Activated CD8-positive, alpha-beta T cell treated with anti-CD3 and anti-CD28 coated beads for 36 hours (primary cell): ENCODE measurements at regions not wholly inside any gene's neighbourhood (a gene's known extent, or its start where the extent isn't known, plus 50 kb on each side); places are given as distances from the start of the nearest gene placed in this dataset.
"Not testable (repeated sequence)": the region's sequence is repeated elsewhere in the genome, so short reads cannot be mapped to it uniquely, and the experiment has no call there.

Source experiments
- ATAC-seq: fragments of 200-7000 bp; cut with Tn5 transposase; one replicate; pipeline ENCODE4 v1.10.0; 2021; ENCODE audit warnings: mild to moderate bottlenecking, moderate library complexity
- CTCF ChIA-PET: fragments of 350-600 bp; sonication (Branson Sonifier 250); formaldehyde crosslinking; loops from one replicate; lab custom pipeline; 2021; ENCODE audit warnings: antibody characterized with exemption; lab: Charles Lee
- POLR2A ChIA-PET: fragments of 350-600 bp; sonication (Branson Sonifier 250); formaldehyde crosslinking; loops from one replicate; lab custom pipeline; 2021; ENCODE audit warnings: antibody characterized with exemption; lab: Charles Lee
- DNase-seq: peaks from one replicate; pipeline ENCODE4 v3.0.0-alpha.2; 2020
- H3K27ac Mint-ChIP-seq: one replicate; pipeline ENCODE4 v1.8.0; 2021; ENCODE audit warnings: mild to moderate bottlenecking, mixed read lengths
- H3K27me3 Mint-ChIP-seq: one replicate; pipeline ENCODE4 v1.8.0; 2021; ENCODE audit warnings: mixed read lengths
- H3K36me3 Mint-ChIP-seq: one replicate; pipeline ENCODE4 v1.8.0; 2021; ENCODE audit warnings: low read depth, mixed read lengths
- H3K4me1 Mint-ChIP-seq: one replicate; pipeline ENCODE4 v1.8.0; 2021; ENCODE audit warnings: low read depth, mixed read lengths
- H3K4me3 Mint-ChIP-seq: one replicate; pipeline ENCODE4 v1.8.0; 2021; ENCODE audit warnings: mild to moderate bottlenecking, moderate library complexity, mixed read lengths
- H3K9me3 Mint-ChIP-seq: one replicate; pipeline ENCODE4 v1.8.0; 2021; ENCODE audit warnings: mixed read lengths
- intact Hi-C: fragments of 100-400 bp; cut with micrococcal nuclease; formaldehyde crosslinking; loops from one replicate; pipeline ENCODE4 v1.10.0; 2022
- TF ChIP-seq, protein P1 (sequence below): fragments of 200-600 bp; IDR thresholded peaks from one replicate; pipeline ENCODE4 v1.8.0; 2022; ENCODE audit warnings: antibody characterized with exemption, mild to moderate bottlenecking

DNA sequence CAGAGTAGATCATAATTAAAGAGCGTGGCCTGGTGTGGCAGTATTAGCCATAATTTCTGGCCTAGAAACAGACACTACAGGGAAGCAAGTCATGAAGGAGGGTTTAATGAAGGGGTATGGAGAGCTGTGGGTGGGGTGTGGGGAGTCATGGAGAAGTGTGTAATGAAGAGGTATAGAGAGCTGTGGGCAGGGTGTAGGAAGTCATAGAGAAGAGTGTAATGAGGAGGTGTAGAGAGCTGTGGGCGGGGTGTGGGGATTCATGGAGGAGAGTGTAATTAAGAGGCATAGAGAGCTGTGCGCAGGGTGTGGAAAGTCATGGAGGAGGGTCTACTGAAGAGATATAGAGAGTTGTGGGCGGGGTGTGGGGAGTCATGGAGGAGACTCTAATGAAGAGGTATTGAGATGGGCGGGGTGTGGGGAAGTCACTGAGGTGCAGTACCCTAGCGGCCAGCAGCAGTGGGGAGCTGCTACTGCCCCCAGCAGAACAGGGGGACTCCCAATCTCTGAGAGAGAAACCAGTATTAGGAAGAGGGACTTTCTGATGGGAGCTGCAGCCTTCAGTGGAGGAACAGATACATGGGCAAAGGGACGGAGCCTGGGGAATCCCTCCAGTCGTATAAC, 145.4 kb upstream of the FOXA2 start:
- TF ChIP-seq, protein P1, sequence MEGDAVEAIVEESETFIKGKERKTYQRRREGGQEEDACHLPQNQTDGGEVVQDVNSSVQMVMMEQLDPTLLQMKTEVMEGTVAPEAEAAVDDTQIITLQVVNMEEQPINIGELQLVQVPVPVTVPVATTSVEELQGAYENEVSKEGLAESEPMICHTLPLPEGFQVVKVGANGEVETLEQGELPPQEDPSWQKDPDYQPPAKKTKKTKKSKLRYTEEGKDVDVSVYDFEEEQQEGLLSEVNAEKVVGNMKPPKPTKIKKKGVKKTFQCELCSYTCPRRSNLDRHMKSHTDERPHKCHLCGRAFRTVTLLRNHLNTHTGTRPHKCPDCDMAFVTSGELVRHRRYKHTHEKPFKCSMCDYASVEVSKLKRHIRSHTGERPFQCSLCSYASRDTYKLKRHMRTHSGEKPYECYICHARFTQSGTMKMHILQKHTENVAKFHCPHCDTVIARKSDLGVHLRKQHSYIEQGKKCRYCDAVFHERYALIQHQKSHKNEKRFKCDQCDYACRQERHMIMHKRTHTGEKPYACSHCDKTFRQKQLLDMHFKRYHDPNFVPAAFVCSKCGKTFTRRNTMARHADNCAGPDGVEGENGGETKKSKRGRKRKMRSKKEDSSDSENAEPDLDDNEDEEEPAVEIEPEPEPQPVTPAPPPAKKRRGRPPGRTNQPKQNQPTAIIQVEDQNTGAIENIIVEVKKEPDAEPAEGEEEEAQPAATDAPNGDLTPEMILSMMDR, result no peak
- Mint-ChIP-seq H3K4me3 (no peak overlapping the region), H3K36me3 (no peaks in the 10 kb centered on the region), H3K27ac (no peak overlapping the region), H3K9me3 (no peaks in the 10 kb centered on the region), H3K27me3 (no peaks in the 10 kb centered on the region), H3K4me1 (no peaks in the 10 kb centered on the region)
- CTCF ChIA-PET, result interaction anchor here (0.6 kb wide), 1 partner anchor 38 kb away, joined by 3 read pairs; no protein-coding TSS in a partner anchor
- intact Hi-C loops, result no loop called here
- POLR2A ChIA-PET, result no interaction called here
- no peak for ATAC-seq
- DNase-seq, result no peak

DNA sequence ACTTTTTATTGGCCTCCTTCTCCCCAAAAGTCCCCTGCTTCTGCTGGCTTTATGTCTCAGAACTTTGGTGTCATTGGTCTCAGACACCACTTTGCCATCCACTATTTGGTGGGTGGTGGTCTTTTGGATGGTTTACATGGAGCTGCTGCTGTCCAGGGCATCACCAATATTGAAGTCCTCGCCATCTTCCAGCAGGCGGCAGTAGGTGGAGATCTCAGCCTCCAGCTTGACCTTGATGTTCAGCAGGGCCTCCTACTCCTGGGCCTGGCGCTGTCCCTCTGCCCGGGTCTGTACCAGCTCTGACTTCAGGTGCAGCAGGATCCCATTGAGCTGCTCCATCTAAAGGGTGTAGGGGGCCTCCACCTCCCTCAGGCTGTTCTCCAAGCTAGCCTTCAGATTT, 148.4 kb upstream of the FOXA2 start:
- Mint-ChIP-seq H3K36me3 (no peaks in the 10 kb centered on the region), H3K27ac (no peak overlapping the region), H3K9me3 (no peaks in the 10 kb centered on the region), H3K27me3 (no peaks in the 10 kb centered on the region), H3K4me3 (no peak overlapping the region), H3K4me1 (no peaks in the 10 kb centered on the region)
- TF ChIP-seq, protein P1, result no peak
- intact Hi-C loops, result no loop called here
- ChIA-PET CTCF (no interaction called here), POLR2A (no interaction called here)
- DNase-seq (no peak), ATAC-seq (no peak)

DNA sequence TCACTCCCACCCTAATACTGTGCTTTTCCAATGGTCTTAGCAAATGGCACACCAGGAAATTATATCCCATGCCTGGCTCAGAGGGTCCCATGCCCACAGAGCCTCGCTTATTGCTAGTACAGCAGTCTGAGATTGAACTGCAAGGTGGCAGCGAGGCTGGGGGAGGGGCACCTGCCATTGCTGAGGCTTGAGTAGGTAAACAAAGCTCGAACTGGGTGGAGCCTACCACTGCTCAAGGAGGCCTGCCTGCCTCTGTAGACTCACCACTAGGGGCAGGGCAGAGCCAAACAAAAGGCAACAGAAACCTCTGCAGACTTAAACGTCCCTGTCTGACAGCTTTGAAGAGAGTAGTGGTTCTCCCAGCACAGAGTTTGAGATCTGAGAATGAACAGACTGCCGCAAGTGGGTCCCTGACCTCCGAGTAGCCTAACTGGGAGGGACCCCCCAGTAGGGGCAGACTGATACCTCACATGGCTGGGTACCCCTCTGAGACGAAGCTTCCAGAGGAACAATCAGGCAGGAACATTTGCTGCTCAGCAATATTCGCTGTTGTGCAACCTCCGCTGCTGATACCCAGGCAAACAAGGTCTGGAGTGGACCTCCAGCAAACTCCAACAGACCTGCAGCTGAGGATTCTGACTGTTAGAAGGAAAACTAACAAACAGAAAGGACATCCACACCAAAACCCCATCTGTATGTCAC, 150.7 kb upstream of the FOXA2 start:
- H3K4me1 Mint-ChIP-seq, H3K36me3 Mint-ChIP-seq, ATAC-seq, POLR2A ChIA-PET, H3K27me3 Mint-ChIP-seq, H3K27ac Mint-ChIP-seq, H3K9me3 Mint-ChIP-seq, H3K4me3 Mint-ChIP-seq, intact Hi-C loops: not testable (repeated sequence)
- DNase-seq, result peak; percentile 19
- CTCF ChIA-PET, result interaction anchor here (0.8 to 1.1 kb wide), 2 partner anchors 13 to 33 kb away, joined by 3 read pairs; no protein-coding TSS in a partner anchor

DNA sequence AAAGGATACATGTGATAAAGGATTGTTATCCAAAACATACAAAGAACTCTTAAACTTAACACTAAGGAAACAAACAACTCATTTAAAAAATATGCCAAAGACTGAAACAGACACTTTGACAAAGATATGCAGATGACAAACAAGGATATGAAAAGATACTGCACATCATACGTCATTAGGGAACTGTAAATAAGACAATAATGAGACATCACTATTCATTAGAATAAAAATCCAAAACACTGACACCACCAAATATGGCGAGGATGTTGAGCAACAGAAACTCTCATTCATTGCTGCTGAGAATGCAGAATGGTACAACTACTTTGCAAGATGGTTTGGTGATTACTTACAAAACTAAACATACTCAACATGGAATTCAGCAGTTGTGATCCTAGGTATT, 156.5 kb upstream of the FOXA2 start:
- no peak overlapping the region for H3K27ac Mint-ChIP-seq
- ChIA-PET POLR2A (no interaction called here), CTCF (interaction anchor here (1.6 kb wide), 1 partner anchor 49 kb away, joined by 4 read pairs; no protein-coding TSS in a partner anchor)
- TF ChIP-seq, protein P1, result no peak
- ATAC-seq, result no peak
- no peaks in the 10 kb centered on the region for H3K27me3 Mint-ChIP-seq
- H3K4me3 Mint-ChIP-seq, result no peak overlapping the region
- intact Hi-C loops, result no loop called here
- H3K4me1 Mint-ChIP-seq, result no peaks in the 10 kb centered on the region
- H3K36me3 Mint-ChIP-seq, result no peaks in the 10 kb centered on the region
- DNase-seq, result no peak
- no peaks in the 10 kb centered on the region for H3K9me3 Mint-ChIP-seq

DNA sequence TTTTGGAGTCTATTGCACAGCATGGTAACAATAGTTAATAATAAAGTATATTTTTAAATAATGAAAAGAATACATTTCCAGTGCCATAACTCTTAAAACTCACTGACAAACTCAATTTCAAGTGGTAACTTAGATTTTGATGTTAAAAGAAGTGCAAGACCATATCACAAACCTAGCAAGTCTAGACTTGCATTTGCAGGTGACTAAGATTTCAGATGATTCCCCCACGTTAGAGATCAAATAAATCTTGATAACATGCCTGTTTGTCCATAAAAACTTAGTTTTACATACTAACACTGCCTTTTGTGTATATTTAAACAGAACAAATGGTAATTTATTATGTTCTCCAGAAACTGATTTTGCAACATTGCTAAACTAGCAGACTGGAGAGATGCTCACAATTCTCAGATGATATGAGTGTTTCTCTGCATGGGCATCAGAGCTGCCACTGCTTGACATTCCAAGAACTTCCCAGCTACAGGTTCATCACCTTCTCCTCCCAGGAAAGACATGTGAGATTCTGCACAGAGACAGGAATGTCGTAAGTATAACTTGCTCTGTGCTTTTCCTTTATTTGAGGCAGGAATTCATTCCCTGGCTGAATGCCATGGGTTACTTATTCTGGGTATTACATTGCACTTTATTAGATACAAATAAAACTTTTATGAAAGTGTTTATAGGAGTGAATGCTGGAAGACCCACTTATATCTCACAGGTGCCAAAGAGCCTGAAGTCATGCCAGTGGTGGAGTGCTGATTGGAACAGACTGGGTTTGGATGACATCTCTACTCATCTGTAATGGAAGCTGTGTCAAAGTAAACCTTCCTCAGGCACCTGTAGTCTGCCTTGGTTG, 160.2 kb upstream of the FOXA2 start:
- ATAC-seq (no peak), DNase-seq (no peak)
- H3K36me3 Mint-ChIP-seq, result no peaks in the 10 kb centered on the region
- CTCF ChIA-PET, result no interaction called here
- POLR2A ChIA-PET, result no interaction called here
- H3K4me1 Mint-ChIP-seq, result no peaks in the 10 kb centered on the region
- no peaks in the 10 kb centered on the region for H3K27me3 Mint-ChIP-seq
- intact Hi-C loops, result no loop called here
- H3K9me3 Mint-ChIP-seq, result no peaks in the 10 kb centered on the region
- TF ChIP-seq, protein P1, result no peak
- no peak overlapping the region for H3K4me3 Mint-ChIP-seq
- no peak overlapping the region for H3K27ac Mint-ChIP-seq
